Endothelial cell of umbilical vein (primary cell): ENCODE measurements at regions not wholly inside any gene's neighbourhood (a gene's known extent, or its start where the extent isn't known, plus 50 kb on each side); places are given as distances from the start of the nearest gene placed in this dataset.

Experiments
- BruUV-seq: library from RNA; stranded (reverse); fragments of 400-500 nt; replicated peaks from 2 replicates; lab custom pipeline; 2021; lab: Mats Ljungman, UMichigan
- CTCF ChIA-PET: fragments of 300-600, 350-600 bp; sonication (Branson Sonifier 250); formaldehyde crosslinking; loops from one replicate; lab custom pipeline; 2021; ENCODE audit warnings: antibody characterized with exemption, inconsistent platforms; lab: Charles Lee
- POLR2A ChIA-PET: fragments of 300-600, 350-600 bp; sonication (Branson Sonifier 250); formaldehyde crosslinking; loops from one replicate; lab custom pipeline; 2021; ENCODE audit warnings: antibody characterized with exemption, inconsistent platforms; lab: Charles Lee
- DNase-seq: peaks from one replicate; pipeline ENCODE4 v3.0.0-alpha.2; 2011; ENCODE audit warnings: low read depth, low spot score
- FAIRE-seq: peaks from 2 replicates; lab custom pipeline; 2011; peaks lifted over from hg19 to GRCh38; lab: Jason Lieb, UNC
- H2AFZ ChIP-seq: 2 replicates; pipeline ENCODE4 v1.6.0; 2012; ENCODE audit warnings: low read depth, low read length, control low read depth, inconsistent platforms
- H3K27ac ChIP-seq: 2 replicates; pipeline ENCODE4 v1.5.1; 2011; ENCODE audit warnings: low read depth, mild to moderate bottlenecking, control low read depth, low read length, moderate library complexity; ENCODE audit not compliant: insufficient read depth
- H3K27me3 ChIP-seq, 2 experiments: 2 replicates each; pipeline versions ENCODE4 v1.6.0 to v1.6.1; 2011; ENCODE audit warnings: low read length in 2 of 2, mixed read lengths in 1 of 2; ENCODE audit not compliant: control insufficient read depth in 2 of 2, insufficient read depth in 2 of 2
- H3K36me3 ChIP-seq, 2 experiments: 2 replicates in 1 of 2; 3 replicates in 1 of 2; pipeline ENCODE4 v1.5.1; 2011; ENCODE audit warnings: low read length in 2 of 2, mild to moderate bottlenecking in 1 of 2, moderate library complexity in 1 of 2; ENCODE audit not compliant: control insufficient read depth in 2 of 2, insufficient read depth in 2 of 2; ENCODE audit errors: extremely low read depth in 1 of 2
- H3K4me1 ChIP-seq: 3 replicates; pipeline ENCODE4 v1.5.1; 2011; ENCODE audit warnings: mild to moderate bottlenecking, low read length; ENCODE audit not compliant: control insufficient read depth, insufficient read depth; ENCODE audit errors: extremely low read depth
- H3K4me2 ChIP-seq: 2 replicates; pipeline ENCODE4 v1.6.1; 2011; ENCODE audit warnings: low read length, control low read depth, mixed read lengths; ENCODE audit not compliant: insufficient read depth
- H3K4me3 ChIP-seq, 3 experiments: fragments of 200-600 bp in 1 of 3; sonication (generic), shearing (Covaris generic) in 1 of 3; replicated peaks in 1 of 3; 2 replicates each; pipeline ENCODE4 v1.5.1; 2011 to 2016; ENCODE audit warnings: control low read depth in 3 of 3, low read length in 3 of 3, mild to moderate bottlenecking in 2 of 3, inconsistent platforms in 1 of 3, low read depth in 1 of 3, moderate library complexity in 1 of 3; ENCODE audit not compliant: insufficient read depth in 1 of 3
- H3K79me2 ChIP-seq: 2 replicates; pipeline ENCODE4 v1.6.0; 2012; ENCODE audit warnings: low read length, inconsistent platforms; ENCODE audit not compliant: control insufficient read depth, insufficient read depth
- H3K9ac ChIP-seq: replicated peaks from 2 replicates; pipeline ENCODE3; 2011; ENCODE audit warnings: low read length, control low read depth; ENCODE audit not compliant: insufficient read depth; ENCODE audit errors: extremely low read depth
- H3K9me1 ChIP-seq: replicated peaks from 3 replicates; pipeline ENCODE4 v1.6.0; 2011; ENCODE audit warnings: mild to moderate bottlenecking, low read length; ENCODE audit not compliant: control insufficient read depth, insufficient read depth; ENCODE audit errors: extremely low read depth
- H3K9me3 ChIP-seq: replicated peaks from 2 replicates; pipeline ENCODE4 v1.5.1; 2012; ENCODE audit warnings: low read length, inconsistent platforms; ENCODE audit not compliant: control insufficient read depth, insufficient read depth
- H4K20me1 ChIP-seq: replicated peaks from 2 replicates; pipeline ENCODE3; 2011; ENCODE audit warnings: mild to moderate bottlenecking, low read length; ENCODE audit not compliant: control insufficient read depth, insufficient read depth; ENCODE audit errors: extremely low read depth
- EZH2 ChIP-seq: IDR thresholded peaks from 2 replicates; pipeline ENCODE4 v1.6.1; 2012; ENCODE audit warnings: borderline replicate concordance, low read depth, mild to moderate bottlenecking, moderate library complexity, low read length, inconsistent platforms; ENCODE audit not compliant: severe bottlenecking
- FOS ChIP-seq: IDR thresholded peaks from 2 replicates; pipeline ENCODE4 v1.6.1; 2011; ENCODE audit warnings: mild to moderate bottlenecking, low read length, moderate library complexity, borderline replicate concordance; ENCODE audit not compliant: insufficient read depth
- GATA2 ChIP-seq: IDR thresholded peaks from 2 replicates; pipeline ENCODE4 v1.7.0; 2011; ENCODE audit warnings: low read depth, mild to moderate bottlenecking, moderate library complexity, mixed read lengths, low read length; ENCODE audit not compliant: insufficient read length, insufficient read depth
- JUN ChIP-seq: IDR thresholded peaks from 2 replicates; pipeline ENCODE4 v1.6.1; 2011; ENCODE audit warnings: borderline replicate concordance, low read depth; ENCODE audit not compliant: insufficient read length, insufficient read depth
- MYC ChIP-seq: IDR thresholded peaks from one replicate; pipeline ENCODE4 v1.6.1; 2011; ENCODE audit warnings: mild to moderate bottlenecking, low read depth, low read length
- POLR2A ChIP-seq: IDR thresholded peaks from 2 replicates; pipeline ENCODE4 v1.6.1; 2012; ENCODE audit warnings: low read depth, mild to moderate bottlenecking, control low read depth, low read length
- POLR2AphosphoS5 ChIP-seq: IDR thresholded peaks from 2 replicates; pipeline ENCODE4 v1.6.1; 2012; ENCODE audit warnings: low read depth, mild to moderate bottlenecking, control low read depth, low read length, moderate library complexity; ENCODE audit not compliant: insufficient read depth
- dilution Hi-C: fragments of 300-500 bp; cut with MboI; formaldehyde crosslinking; loops from one replicate; pipeline ENCODE4 v1.15.0; 2019; ENCODE audit warnings: low sequenced_read_pairs; ENCODE audit not compliant: extremely low pct_ligation_motif_present
- intact Hi-C: fragments of 100-400 bp; cut with micrococcal nuclease; formaldehyde crosslinking; loops from one replicate; pipeline ENCODE4 v1.10.0; 2022
- TF ChIP-seq, protein P1 (sequence below), 2 donors: IDR thresholded peaks; 1 replicate in 1 of 2; 2 replicates in 1 of 2; pipeline ENCODE4 v1.5.1; 2011; ENCODE audit warnings: low read length in 2 of 2, mild to moderate bottlenecking in 2 of 2, moderate library complexity in 2 of 2, control low read depth in 1 of 2, inconsistent platforms in 1 of 2, low read depth in 1 of 2; ENCODE audit not compliant: insufficient read depth in 1 of 2; ENCODE audit errors: extremely low read depth in 1 of 2
- TF ChIP-seq, protein P2 (sequence below): IDR thresholded peaks from 2 replicates; pipeline ENCODE4 v1.6.1; 2011; ENCODE audit not compliant: insufficient read depth, insufficient read length

DNA sequence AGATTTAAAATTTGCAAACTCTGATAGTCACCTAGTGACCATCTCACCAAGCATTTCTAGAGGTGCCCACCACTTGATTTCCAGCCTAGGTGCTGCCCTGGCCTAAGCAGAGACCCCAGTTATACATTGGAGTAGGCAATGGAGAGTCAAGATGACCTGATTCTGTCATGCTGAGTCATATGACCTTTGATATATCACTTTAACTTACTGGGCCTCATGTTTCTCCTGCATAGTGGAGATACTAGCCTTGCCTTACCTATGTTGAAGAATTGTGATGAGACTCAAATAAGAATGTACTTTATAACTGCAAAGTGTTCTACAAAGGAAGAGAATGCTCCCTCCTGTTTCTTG, 75.5 kb upstream of the XCR1 start:
- no peaks in the 10 kb centered on the region for H3K9me1 ChIP-seq
- no peaks in the 10 kb centered on the region for H3K4me1 ChIP-seq
- no peaks in the 10 kb centered on the region for H3K79me2 ChIP-seq
- dilution Hi-C loops (no loop called here), intact Hi-C loops (no loop called here)
- no peak for DNase-seq
- H3K27ac ChIP-seq: no peak overlapping the region
- no peak for FAIRE-seq
- no peaks in the 10 kb centered on the region for H3K9me3 ChIP-seq
- no peak overlapping the region for H2AFZ ChIP-seq
- H3K36me3 ChIP-seq: no peaks in the 10 kb centered on the region
- TF ChIP-seq MYC (no peak), GATA2 (no peak)
- ChIA-PET CTCF (no interaction called here), POLR2A (no interaction called here)
- no peaks in the 10 kb centered on the region for H4K20me1 ChIP-seq
- no peak overlapping the region for H3K4me2 ChIP-seq
- H3K4me3 ChIP-seq: no peak overlapping the region
- no TSS peak for BruUV-seq
- H3K9ac ChIP-seq: no peak overlapping the region
- peaks cover 0 to 2% of the 10 kb centered on the region in 2 experiments for H3K27me3 ChIP-seq

DNA sequence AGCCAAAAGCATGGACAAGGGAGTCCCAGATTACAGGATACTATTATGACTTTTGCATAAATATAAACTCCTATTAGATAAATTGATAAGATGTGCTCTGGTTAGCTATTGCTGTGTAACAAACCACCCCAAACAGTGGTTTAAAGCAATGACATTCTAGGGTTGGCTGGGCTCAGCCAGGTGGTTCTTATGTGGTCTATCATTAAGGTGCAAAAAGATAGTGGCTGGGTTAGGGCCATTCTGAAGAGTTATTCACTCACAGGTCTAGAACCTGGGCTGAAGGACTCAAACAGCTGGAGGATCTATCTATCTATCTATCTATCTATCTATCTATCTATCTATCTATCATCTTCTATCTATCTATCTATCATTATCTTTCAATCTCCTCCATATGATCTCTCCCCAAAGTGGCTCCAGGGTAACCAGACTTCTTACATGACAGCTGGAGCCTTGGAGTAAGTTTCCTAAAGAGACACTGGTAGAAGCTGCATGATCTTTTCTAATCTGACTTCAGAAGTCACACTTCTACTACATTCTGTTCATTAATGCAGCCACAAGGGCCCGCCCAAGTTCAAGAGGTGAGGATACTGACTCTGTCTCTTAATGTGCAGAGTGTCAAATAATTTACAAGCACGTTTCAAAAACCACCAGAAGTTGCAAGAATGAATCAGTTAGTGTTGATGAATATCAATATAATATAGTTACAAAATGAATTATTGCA, 74.9 kb upstream of the XCR1 start:
- Histone ChIP-seq H3K79me2 (no peaks in the 10 kb centered on the region), H3K9me1 (no peaks in the 10 kb centered on the region), H2AFZ (no peak overlapping the region), H3K27me3 (peaks cover 0 to 2% of the 10 kb centered on the region in 2 experiments), H3K9me3 (no peaks in the 10 kb centered on the region), H3K4me3 (no peak overlapping the region), H4K20me1 (no peaks in the 10 kb centered on the region), H3K36me3 (no peaks in the 10 kb centered on the region), H3K4me1 (no peaks in the 10 kb centered on the region), H3K27ac (no peak overlapping the region), H3K9ac (no peak overlapping the region), H3K4me2 (no peak overlapping the region)
- TF ChIP-seq GATA2 (no peak), POLR2A (no peak), EZH2 (no peak), FOS (no peak), MYC (no peak), POLR2AphosphoS5 (no peak), JUN (no peak)
- TF ChIP-seq, protein P1, sequence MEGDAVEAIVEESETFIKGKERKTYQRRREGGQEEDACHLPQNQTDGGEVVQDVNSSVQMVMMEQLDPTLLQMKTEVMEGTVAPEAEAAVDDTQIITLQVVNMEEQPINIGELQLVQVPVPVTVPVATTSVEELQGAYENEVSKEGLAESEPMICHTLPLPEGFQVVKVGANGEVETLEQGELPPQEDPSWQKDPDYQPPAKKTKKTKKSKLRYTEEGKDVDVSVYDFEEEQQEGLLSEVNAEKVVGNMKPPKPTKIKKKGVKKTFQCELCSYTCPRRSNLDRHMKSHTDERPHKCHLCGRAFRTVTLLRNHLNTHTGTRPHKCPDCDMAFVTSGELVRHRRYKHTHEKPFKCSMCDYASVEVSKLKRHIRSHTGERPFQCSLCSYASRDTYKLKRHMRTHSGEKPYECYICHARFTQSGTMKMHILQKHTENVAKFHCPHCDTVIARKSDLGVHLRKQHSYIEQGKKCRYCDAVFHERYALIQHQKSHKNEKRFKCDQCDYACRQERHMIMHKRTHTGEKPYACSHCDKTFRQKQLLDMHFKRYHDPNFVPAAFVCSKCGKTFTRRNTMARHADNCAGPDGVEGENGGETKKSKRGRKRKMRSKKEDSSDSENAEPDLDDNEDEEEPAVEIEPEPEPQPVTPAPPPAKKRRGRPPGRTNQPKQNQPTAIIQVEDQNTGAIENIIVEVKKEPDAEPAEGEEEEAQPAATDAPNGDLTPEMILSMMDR (IDR thresholded peaks at IDR 0.05; ENCODE audit: extremely low read depth in 1 of 2, insufficient read depth in 1 of 2, low read depth in 1 of 2, low read length in 2 of 2): no peak
- TF ChIP-seq, protein P2, sequence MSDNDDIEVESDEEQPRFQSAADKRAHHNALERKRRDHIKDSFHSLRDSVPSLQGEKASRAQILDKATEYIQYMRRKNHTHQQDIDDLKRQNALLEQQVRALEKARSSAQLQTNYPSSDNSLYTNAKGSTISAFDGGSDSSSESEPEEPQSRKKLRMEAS: no peak
- no peak for FAIRE-seq
- DNase-seq: no peak
- BruUV-seq: no TSS peak
- POLR2A ChIA-PET: no interaction called here
- intact Hi-C loops (no loop called here), dilution Hi-C loops (no loop called here)
- CTCF ChIA-PET: no interaction called here
